ENCODE measurements at regions not wholly inside any gene's neighbourhood (a gene's known extent, or its start where the extent isn't known, plus 50 kb on each side); places are given as distances from the start of the nearest gene placed in this dataset.
"Not testable (repeated sequence)": the region's sequence is repeated elsewhere in the genome, so short reads cannot be mapped to it uniquely, and the experiment has no call there.

- TF ChIP-seq, protein P1, sequence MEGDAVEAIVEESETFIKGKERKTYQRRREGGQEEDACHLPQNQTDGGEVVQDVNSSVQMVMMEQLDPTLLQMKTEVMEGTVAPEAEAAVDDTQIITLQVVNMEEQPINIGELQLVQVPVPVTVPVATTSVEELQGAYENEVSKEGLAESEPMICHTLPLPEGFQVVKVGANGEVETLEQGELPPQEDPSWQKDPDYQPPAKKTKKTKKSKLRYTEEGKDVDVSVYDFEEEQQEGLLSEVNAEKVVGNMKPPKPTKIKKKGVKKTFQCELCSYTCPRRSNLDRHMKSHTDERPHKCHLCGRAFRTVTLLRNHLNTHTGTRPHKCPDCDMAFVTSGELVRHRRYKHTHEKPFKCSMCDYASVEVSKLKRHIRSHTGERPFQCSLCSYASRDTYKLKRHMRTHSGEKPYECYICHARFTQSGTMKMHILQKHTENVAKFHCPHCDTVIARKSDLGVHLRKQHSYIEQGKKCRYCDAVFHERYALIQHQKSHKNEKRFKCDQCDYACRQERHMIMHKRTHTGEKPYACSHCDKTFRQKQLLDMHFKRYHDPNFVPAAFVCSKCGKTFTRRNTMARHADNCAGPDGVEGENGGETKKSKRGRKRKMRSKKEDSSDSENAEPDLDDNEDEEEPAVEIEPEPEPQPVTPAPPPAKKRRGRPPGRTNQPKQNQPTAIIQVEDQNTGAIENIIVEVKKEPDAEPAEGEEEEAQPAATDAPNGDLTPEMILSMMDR (IDR thresholded peaks at IDR 0.05; ENCODE audit: insufficient read depth, missing control alignments) = no peak
- DNase-seq (ENCODE audit: insufficient read length, low spot score) (no peak), FAIRE-seq (no peak)
Observed at GRCh38 chr2:47728551-47728950, 54.4 kb upstream of the MSH6 start.

- TF ChIP-seq, protein P1 (IDR thresholded peaks at IDR 0.05; ENCODE audit: insufficient read depth, missing control alignments) = no peak
- DNase-seq (ENCODE audit: insufficient read length, low spot score) = no peak
- FAIRE-seq = no peak
Observed at GRCh38 chr2:47727956-47728355, 55.0 kb upstream of the MSH6 start.

- FAIRE-seq; DNase-seq (ENCODE audit: insufficient read length, low spot score): not testable (repeated sequence)
Observed at GRCh38 chr2:47726978-47727377, 56.0 kb upstream of the MSH6 start.

DNA sequence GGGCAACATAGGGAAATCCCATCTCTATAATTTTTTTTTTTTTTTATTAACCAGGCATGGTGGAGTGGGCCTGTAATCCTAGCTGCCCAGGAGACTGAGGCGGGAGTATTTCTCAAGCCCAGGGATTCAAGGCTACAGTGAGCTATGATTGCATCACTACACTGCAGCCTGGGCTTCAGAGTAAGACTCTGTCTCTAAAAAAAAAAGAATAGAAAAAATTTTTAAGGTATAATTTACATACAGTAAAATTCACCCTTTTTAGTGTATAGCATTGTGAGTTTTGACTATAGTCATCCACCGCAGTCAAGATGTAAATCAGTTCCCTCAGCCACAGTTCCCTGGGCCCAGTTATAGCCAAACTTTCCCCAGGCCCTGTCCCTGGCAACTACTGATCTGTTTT, 57.1 kb upstream of the MSH6 start:
- no peak for DNase-seq (ENCODE audit: insufficient read length, low spot score)
- TF ChIP-seq, protein P1 (IDR thresholded peaks at IDR 0.05; ENCODE audit: insufficient read depth, missing control alignments) = no peak
- FAIRE-seq = no peak

GRCh38 chr2:47724221-47724981, 58.5 kb upstream of the MSH6 start:
- FAIRE-seq (no peak), DNase-seq (ENCODE audit: insufficient read length, low spot score) (no peak)
- TF ChIP-seq, protein P1 (IDR thresholded peaks at IDR 0.05; ENCODE audit: insufficient read depth, missing control alignments) = no peak

DNA sequence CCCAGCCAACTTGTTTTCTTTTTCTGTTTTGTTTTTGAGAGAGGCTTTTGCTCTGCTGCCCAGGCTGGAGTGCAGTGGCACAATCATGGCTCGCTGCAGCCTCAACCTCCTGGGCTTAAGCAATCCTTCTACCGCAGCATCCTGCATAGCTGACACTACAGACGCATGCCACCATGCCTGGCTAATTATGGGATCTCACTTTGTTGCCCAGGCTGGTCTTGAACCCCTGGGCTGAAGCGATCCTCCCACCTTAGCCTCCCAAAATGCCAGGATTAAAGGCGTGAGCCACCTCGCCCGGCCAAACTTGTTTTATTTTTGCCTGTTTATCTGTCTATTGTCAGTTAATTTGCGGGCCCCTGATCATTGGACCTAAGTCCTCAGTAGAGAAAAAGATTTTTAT, 61.6 kb upstream of the MSH6 start:
- DNase-seq (ENCODE audit: insufficient read length, low spot score) = no peak
- FAIRE-seq = no peak
- TF ChIP-seq, protein P1 (IDR thresholded peaks at IDR 0.05; ENCODE audit: insufficient read depth, missing control alignments) = no peak

- FAIRE-seq = no peak
- DNase-seq (ENCODE audit: insufficient read length, low spot score) = no peak
- TF ChIP-seq, protein P1 (IDR thresholded peaks at IDR 0.05; ENCODE audit: insufficient read depth, missing control alignments) = no peak
Observed at GRCh38 chr2:47720559-47720958, 62.4 kb upstream of the MSH6 start.

Data from D721Med (cell line).